HG03457 (cell line): ENCODE measurements at regions not wholly inside any gene's neighbourhood (a gene's known extent, or its start where the extent isn't known, plus 50 kb on each side); places are given as distances from the start of the nearest gene placed in this dataset.
A peak's percentile ranks its signal among the peaks of the same experiment; 100 is the strongest.
"Not testable (repeated sequence)": the region's sequence is repeated elsewhere in the genome, so short reads cannot be mapped to it uniquely, and the experiment has no call there.

ENCODE experiments used
- ATAC-seq: cut with Tn5 transposase; IDR thresholded peaks from one replicate; pipeline ENCODE4 v1.9.1; 2021; ENCODE audit warnings: moderate number of reproducible peaks; ENCODE audit not compliant: unreplicated experiment

- ATAC-seq, result not testable (repeated sequence)
Measured at GRCh38 chr9:68593760-68594159, 53.1 kb upstream of the TMEM252 start.

DNA sequence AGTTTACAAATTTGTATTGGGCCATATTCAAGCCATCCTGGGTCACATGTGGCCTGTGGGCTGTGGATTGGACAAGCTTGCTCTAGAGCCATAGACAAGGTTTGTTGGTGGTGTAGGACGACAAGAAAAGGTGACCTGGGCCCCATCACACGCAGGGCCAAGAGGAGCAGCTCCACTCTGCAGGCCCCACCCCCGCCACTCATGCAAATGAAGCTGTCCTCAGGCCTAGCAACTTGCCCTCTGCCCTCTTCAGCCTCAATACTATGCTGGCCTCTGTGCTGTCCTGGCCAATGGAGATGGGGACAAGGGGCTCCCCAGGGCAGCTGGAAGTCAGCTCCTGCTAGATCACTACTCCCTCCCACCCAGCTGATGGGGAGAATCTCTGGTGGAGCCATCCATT, 55.2 kb upstream of the TMEM252 start:
- no peak for ATAC-seq

- ATAC-seq, result no peak
Measured at GRCh38 chr9:68597362-68597997, 56.8 kb upstream of the TMEM252 start.

- ATAC-seq, result no peak
Measured at GRCh38 chr9:68599826-68600225, 59.1 kb upstream of the TMEM252 start.

DNA sequence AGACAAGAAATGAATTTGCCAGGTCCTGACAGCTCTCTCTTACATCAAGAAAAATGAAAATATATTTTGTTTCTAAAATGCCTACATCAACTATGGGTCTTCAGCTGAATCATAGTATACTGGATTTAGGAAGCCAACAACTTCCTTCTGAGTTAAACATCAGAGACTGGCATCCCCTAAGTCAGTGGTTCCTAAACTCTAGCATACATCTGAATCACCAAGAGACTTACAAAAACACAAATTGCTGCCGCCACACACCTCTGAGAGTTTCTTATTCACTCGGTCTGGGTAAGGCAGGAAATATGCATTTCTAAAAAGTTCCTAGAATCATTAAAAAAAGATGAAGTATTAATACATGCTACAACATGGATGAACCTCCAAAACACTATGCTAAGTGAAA, 60.4 kb upstream of the TMEM252 start:
- no peak for ATAC-seq

DNA sequence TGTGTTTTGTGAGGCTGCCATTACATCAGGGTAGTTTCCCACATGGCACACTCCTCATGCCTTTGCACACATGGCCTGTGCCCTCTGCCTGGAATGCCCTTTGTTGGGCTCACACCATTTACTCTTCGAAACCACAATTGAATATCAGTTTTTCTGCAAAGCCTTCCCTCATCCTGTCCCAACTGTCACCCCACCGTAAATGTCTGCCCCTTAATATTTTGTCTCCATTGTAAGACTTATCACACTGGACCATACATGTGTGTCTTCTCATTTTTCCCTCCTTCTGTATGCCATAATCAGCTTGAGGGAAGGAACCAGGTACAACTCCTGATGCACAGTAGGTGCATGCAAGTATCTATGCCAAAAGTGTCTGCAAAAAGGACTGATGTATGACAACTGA, 62.7 kb upstream of the TMEM252 start:
- ATAC-seq, result no peak

GRCh38 chr9:68608763-68609162, 68.1 kb upstream of the TMEM252 start:
- no peak for ATAC-seq

GRCh38 chr9:68609901-68610415, 69.3 kb upstream of the TMEM252 start:
- no peak for ATAC-seq

DNA sequence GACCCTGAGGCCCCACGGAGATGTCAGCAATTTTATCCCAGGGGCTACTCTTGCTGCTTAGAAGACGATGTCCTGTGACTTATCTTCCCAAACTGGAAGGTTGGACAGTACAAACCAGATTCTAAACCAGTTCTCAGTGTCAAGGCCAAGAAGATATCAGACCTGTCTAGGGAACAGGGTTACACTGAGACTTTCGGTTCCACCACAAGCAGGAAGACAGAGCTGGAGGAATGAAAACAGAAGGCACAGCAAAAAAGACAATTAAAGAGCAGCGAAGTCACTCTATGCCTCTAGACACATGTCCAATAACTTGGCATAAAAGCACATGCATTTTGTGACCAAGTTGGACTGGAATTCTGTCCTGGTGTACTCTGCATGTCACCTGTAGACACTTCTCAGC, 73.4 kb upstream of the TMEM252 start:
- ATAC-seq, result no peak

GRCh38 chr9:68617011-68617410, 76.3 kb upstream of the TMEM252 start:
- ATAC-seq, result not testable (repeated sequence)

DNA sequence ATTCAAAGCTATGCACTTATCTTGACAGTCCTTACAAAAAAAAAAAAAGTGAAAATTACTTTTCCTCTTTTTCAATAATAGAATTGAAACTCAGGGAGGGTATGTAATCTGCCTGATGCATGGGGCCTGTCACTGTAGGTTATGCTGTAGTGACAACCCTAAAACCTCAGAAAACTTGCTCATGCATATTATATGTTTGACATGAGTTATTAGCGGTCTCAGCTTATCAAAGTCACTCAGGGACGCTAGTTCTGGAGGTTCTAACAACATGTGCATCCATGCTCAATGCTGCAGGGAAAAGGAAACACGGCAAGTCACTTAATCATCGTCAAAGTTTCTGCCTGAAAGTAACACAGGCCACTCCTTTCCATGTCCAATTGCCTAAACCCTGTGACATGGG, 78.4 kb upstream of the TMEM252 start:
- no peak for ATAC-seq

GRCh38 chr9:68619636-68620035, 79.0 kb upstream of the TMEM252 start:
- ATAC-seq, result no peak

DNA sequence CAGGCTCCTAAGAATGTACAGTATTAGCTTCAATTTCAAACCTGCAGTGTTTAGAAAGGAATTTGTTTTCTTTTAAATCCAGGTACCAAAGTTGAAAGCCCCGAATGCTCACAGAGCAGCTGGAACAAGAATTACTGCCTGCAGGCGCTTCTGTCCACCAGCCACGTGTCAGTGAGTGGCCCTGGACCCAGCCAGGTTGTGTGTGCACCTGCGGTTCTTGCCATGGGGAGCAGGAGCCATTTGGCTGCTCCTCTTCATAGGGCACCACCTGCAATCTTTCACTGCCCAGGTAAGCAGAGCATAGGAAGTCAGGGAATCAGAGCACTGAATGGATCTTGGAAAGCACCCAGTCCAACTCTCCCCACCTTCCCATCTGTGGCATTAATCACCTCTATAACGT, 79.5 kb upstream of the PIP5K1B start:
- ATAC-seq, result no peak

- ATAC-seq, result no peak
Measured at GRCh38 chr9:68626526-68626925, 78.5 kb upstream of the PIP5K1B start.

DNA sequence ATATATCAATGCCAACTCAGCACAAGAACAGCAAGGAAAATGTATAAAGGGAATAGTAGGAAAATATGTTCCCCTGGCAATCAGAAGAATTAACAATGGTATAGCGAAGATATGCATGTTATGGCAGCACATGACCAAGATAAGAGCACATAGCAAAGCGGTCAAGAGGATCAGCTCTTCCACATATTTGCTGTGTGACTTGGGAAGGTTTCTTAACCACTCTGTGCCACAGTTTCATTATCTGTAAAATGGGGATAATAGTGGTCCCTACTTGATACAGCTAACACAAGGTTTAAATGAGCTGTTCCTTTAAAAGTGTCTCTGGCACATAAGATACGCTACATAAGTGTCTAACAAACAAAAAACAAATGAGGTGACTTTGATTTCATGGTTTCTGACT, 77.9 kb upstream of the PIP5K1B start:
- ATAC-seq, result no peak

DNA sequence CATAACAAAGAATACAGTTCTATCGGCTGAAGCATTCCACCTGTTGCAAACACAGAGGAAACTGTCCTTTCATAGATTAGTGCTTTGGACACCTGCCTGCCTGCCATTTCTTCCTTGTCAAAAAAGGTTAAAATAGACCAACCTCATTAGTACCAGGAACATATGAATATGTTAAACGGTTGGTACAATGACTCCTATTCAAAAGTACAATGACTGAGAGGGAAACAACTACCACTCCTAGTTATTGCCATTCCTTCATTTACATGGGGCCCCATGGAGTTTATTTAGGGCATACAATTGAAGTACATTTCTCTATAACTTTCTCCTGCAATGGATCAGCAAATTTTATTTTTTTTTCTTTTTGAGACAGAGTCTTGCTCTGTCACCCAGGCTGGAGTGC, 77.4 kb upstream of the PIP5K1B start:
- ATAC-seq, result no peak

GRCh38 chr9:68629042-68629441, 76.0 kb upstream of the PIP5K1B start:
- ATAC-seq, result no peak

DNA sequence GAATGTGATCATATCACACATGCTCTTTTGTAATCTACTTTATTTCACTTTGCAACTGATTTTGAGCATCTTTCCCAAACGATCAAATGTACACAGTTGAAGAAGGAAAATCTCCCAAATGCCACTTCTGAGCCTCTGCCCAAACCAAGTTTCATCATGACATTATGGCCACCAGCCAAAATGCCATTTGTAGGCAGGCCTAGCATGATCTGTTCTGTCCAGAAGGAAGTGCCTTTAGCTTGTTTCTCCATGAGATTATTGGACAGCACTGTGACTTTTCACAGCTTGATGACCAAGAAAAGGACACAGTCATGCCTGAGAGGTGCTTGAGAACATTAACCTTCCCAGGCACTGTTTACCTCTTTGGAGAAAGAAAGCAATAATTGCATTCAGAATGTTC, 73.2 kb upstream of the PIP5K1B start:
- ATAC-seq, result no peak

GRCh38 chr9:68637020-68637419, 68.0 kb upstream of the PIP5K1B start:
- ATAC-seq, result no peak

DNA sequence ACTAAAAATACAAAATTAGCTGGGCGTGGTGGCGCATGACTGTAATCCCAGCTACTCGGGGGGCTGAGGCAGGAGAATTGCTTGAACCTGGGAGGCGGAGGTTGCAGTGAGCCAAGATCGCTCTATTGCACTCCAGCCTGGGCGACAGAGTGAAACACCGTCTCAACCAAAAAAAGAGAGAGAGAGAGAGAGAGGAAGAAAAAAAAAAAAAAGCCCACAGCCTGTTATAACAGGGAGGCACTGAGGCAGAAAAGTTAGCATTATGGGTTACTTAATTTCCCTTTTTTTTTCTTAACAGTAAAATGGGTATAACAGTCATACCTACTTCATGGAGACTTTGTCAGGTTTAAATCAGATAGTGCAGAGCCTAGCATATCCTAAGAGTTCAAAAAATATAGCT, 65.8 kb upstream of the PIP5K1B start:
- not testable (repeated sequence) for ATAC-seq

GRCh38 chr9:68640421-68641089, 64.5 kb upstream of the PIP5K1B start:
- no peak for ATAC-seq

GRCh38 chr9:68643901-68644809, 60.9 kb upstream of the PIP5K1B start:
- peak; percentile 50 for ATAC-seq
